SU-DHL-6 (cell line): ENCODE measurements at regions not wholly inside any gene's neighbourhood (a gene's known extent, or its start where the extent isn't known, plus 50 kb on each side); places are given as distances from the start of the nearest gene placed in this dataset.

Experiments
- H2AFZ ChIP-seq: fragments of 200-600 bp; sonication (generic); 2 replicates; pipeline ENCODE4 v1.6.1; 2014; ENCODE audit warnings: low read depth, mild to moderate bottlenecking, moderate library complexity, mixed read lengths, antibody characterized with exemption, low read length; ENCODE audit not compliant: severe bottlenecking
- H3F3A ChIP-seq: fragments of 200-600 bp; shearing (Covaris generic); 2 replicates; pipeline ENCODE4 v1.6.0; 2016; ENCODE audit warnings: antibody characterized with exemption, mild to moderate bottlenecking; ENCODE audit not compliant: insufficient read depth
- H3K27ac ChIP-seq: fragments of 200-600 bp; sonication (generic); 2 replicates; pipeline ENCODE4 v1.5.1; 2016; ENCODE audit warnings: low read depth, mild to moderate bottlenecking, low read length, moderate library complexity, mixed read lengths
- H3K27me3 ChIP-seq: fragments of 200-600 bp; sonication (generic), shearing (Covaris generic); 2 replicates; pipeline ENCODE4 v1.6.0; 2014; ENCODE audit warnings: mild to moderate bottlenecking, low read length
- H3K36me3 ChIP-seq: fragments of 200-600 bp; sonication (generic); 2 replicates; pipeline ENCODE4 v1.6.1; 2014; ENCODE audit warnings: mild to moderate bottlenecking, low read length, mixed read lengths
- H3K4me2 ChIP-seq: fragments of 300-600, 200-600 bp; shearing (Covaris generic), sonication (generic); 2 replicates; pipeline ENCODE4 v1.6.0; 2014; ENCODE audit warnings: low read length, low read depth, mild to moderate bottlenecking; ENCODE audit not compliant: poor library complexity, severe bottlenecking
- H3K4me3 ChIP-seq: fragments of 200-600 bp; sonication (generic); 2 replicates; pipeline ENCODE4 v1.5.1; 2014; ENCODE audit warnings: antibody characterized with exemption, low read length, mild to moderate bottlenecking, mixed read lengths; ENCODE audit not compliant: insufficient read depth, poor library complexity, severe bottlenecking
- H3K79me2 ChIP-seq: fragments of 200-600 bp; sonication (generic); 2 replicates; pipeline ENCODE4 v1.6.1; 2014; ENCODE audit warnings: mild to moderate bottlenecking, low read length, moderate library complexity; ENCODE audit not compliant: insufficient read depth
- H3K9ac ChIP-seq: fragments of 200-600 bp; sonication (generic); 2 replicates; pipeline ENCODE4 v1.7.0; 2014; ENCODE audit warnings: mild to moderate bottlenecking, low read length
- H3K9me2 ChIP-seq: fragments of 200-600 bp; sonication (generic); replicated peaks from 2 replicates; pipeline ENCODE4 v1.6.1; 2014; ENCODE audit warnings: low read length; ENCODE audit not compliant: insufficient read depth
- H3K9me3 ChIP-seq: fragments of 200-600 bp; sonication (generic); 2 replicates; pipeline ENCODE4 v1.6.1; 2014; ENCODE audit warnings: low read length, mixed read lengths; ENCODE audit not compliant: insufficient read depth
- H4K20me1 ChIP-seq: fragments of 200-600 bp; sonication (generic); 2 replicates; pipeline ENCODE4 v1.6.1; 2014; ENCODE audit warnings: low read depth, mild to moderate bottlenecking, antibody characterized with exemption, low read length, moderate library complexity, mixed read lengths
- CTCF ChIP-seq: fragments of 200-600 bp; sonication (generic); IDR thresholded peaks from one replicate; pipeline ENCODE4 v1.5.1; 2017; ENCODE audit warnings: antibody characterized with exemption, mild to moderate bottlenecking, low read length, moderate library complexity; ENCODE audit not compliant: insufficient read depth, poor library complexity, severe bottlenecking
- EZH2phosphoT487 ChIP-seq: fragments of 200-600 bp; sonication (generic), shearing (Covaris generic); conservative IDR thresholded peaks from 2 replicates; pipeline ENCODE4 v1.6.1; 2018; ENCODE audit warnings: mild to moderate bottlenecking, antibody characterized with exemption, low read length, moderate library complexity, mixed read lengths

GRCh38 chr2:195594248-195594647 lies 62.8 kb upstream of the SLC39A10 start:
- H3K9ac ChIP-seq, result no peak overlapping the region
- H3K4me2 ChIP-seq, result no peak overlapping the region
- H3F3A ChIP-seq, result no peaks in the 10 kb centered on the region
- H3K9me2 ChIP-seq, result no peaks in the 10 kb centered on the region
- TF ChIP-seq EZH2phosphoT487, result no peak
- TF ChIP-seq CTCF, result no peak
- no peak overlapping the region for H3K4me3 ChIP-seq
- no peaks in the 10 kb centered on the region for H3K79me2 ChIP-seq
- no peaks in the 10 kb centered on the region for H3K36me3 ChIP-seq
- H3K27ac ChIP-seq, result no peak overlapping the region
- H3K9me3 ChIP-seq, result no peaks in the 10 kb centered on the region
- no peaks in the 10 kb centered on the region for H4K20me1 ChIP-seq
- H3K27me3 ChIP-seq, result no peaks in the 10 kb centered on the region
- no peak overlapping the region for H2AFZ ChIP-seq

- TF ChIP-seq CTCF (no peak), EZH2phosphoT487 (no peak)
- H3K36me3 ChIP-seq, result no peaks in the 10 kb centered on the region
- no peak overlapping the region for H3K9ac ChIP-seq
- no peaks in the 10 kb centered on the region for H3K9me2 ChIP-seq
- H3K4me2 ChIP-seq, result no peak overlapping the region
- no peak overlapping the region for H3K27ac ChIP-seq
- H3K4me3 ChIP-seq, result no peak overlapping the region
- H3K9me3 ChIP-seq, result no peaks in the 10 kb centered on the region
- no peaks in the 10 kb centered on the region for H4K20me1 ChIP-seq
- no peaks in the 10 kb centered on the region for H3F3A ChIP-seq
- no peaks in the 10 kb centered on the region for H3K79me2 ChIP-seq
- H2AFZ ChIP-seq, result no peak overlapping the region
- H3K27me3 ChIP-seq, result no peaks in the 10 kb centered on the region
Measured at GRCh38 chr2:195592105-195592504, 64.9 kb upstream of the SLC39A10 start.

GRCh38 chr2:195590861-195591205 lies 66.2 kb upstream of the SLC39A10 start:
- no peaks in the 10 kb centered on the region for H3K36me3 ChIP-seq
- no peaks in the 10 kb centered on the region for H3K9me3 ChIP-seq
- H3K4me2 ChIP-seq, result no peak overlapping the region
- H3K9me2 ChIP-seq, result no peaks in the 10 kb centered on the region
- TF ChIP-seq EZH2phosphoT487 (no peak), CTCF (no peak)
- H3K4me3 ChIP-seq, result no peak overlapping the region
- H3K9ac ChIP-seq, result no peak overlapping the region
- H3K27me3 ChIP-seq, result no peaks in the 10 kb centered on the region
- no peaks in the 10 kb centered on the region for H4K20me1 ChIP-seq
- no peaks in the 10 kb centered on the region for H3F3A ChIP-seq
- H2AFZ ChIP-seq, result no peak overlapping the region
- no peak overlapping the region for H3K27ac ChIP-seq
- no peaks in the 10 kb centered on the region for H3K79me2 ChIP-seq
